Smooth muscle cell (in vitro differentiated cells): ENCODE measurements at regions not wholly inside any gene's neighbourhood (a gene's known extent, or its start where the extent isn't known, plus 50 kb on each side); places are given as distances from the start of the nearest gene placed in this dataset.
"Not testable (repeated sequence)": the region's sequence is repeated elsewhere in the genome, so short reads cannot be mapped to it uniquely, and the experiment has no call there.

Experiments
- DNase-seq: peaks from one replicate; lab custom pipeline; 2025; ENCODE audit not compliant: unreplicated experiment; lab: John Stamatoyannopoulos, UW
- H2AFZ ChIP-seq: fragments of 200-600 bp; sonication (generic); 2 replicates; pipeline ENCODE4 v1.6.0; 2016; ENCODE audit warnings: antibody characterized with exemption, low read depth, mild to moderate bottlenecking
- H3F3A ChIP-seq: fragments of 200-600 bp; sonication (generic); 2 replicates; pipeline ENCODE4 v1.6.0; 2017; ENCODE audit warnings: antibody characterized with exemption, low read depth
- H3K27ac ChIP-seq: fragments of 200-600 bp; sonication (generic); 2 replicates; pipeline ENCODE4 v1.5.1; 2016; ENCODE audit warnings: low read depth, mild to moderate bottlenecking
- H3K27me3 ChIP-seq: fragments of 200-600 bp; sonication (generic); 2 replicates; pipeline ENCODE4 v1.6.1; 2016; ENCODE audit warnings: low read depth, mild to moderate bottlenecking
- H3K36me3 ChIP-seq: fragments of 200-600 bp; sonication (generic); 2 replicates; pipeline ENCODE4 v1.5.1; 2016; ENCODE audit warnings: low read depth
- H3K4me1 ChIP-seq: fragments of 200-600 bp; sonication (generic); 2 replicates; pipeline ENCODE4 v1.5.1; 2016; ENCODE audit warnings: low read depth
- H3K4me2 ChIP-seq: fragments of 200-600 bp; sonication (generic); 2 replicates; pipeline ENCODE4 v1.6.0; 2016; ENCODE audit warnings: mild to moderate bottlenecking
- H3K4me3 ChIP-seq: fragments of 200-600 bp; sonication (generic); 2 replicates; pipeline ENCODE4 v1.5.1; 2016; ENCODE audit warnings: mild to moderate bottlenecking
- H3K79me2 ChIP-seq: fragments of 200-600 bp; sonication (generic); 2 replicates; pipeline ENCODE4 v1.6.0; 2016; ENCODE audit warnings: low read depth, mild to moderate bottlenecking
- H3K9ac ChIP-seq: fragments of 200-600 bp; sonication (generic); 2 replicates; pipeline ENCODE4 v1.6.0; 2016; ENCODE audit warnings: low read depth
- H3K9me3 ChIP-seq: fragments of 200-600 bp; sonication (generic); replicated peaks from 2 replicates; pipeline ENCODE4 v1.5.1; 2016; ENCODE audit warnings: low read depth
- H4K20me1 ChIP-seq: fragments of 200-600 bp; sonication (generic); 2 replicates; pipeline ENCODE4 v1.6.0; 2016; ENCODE audit warnings: low read depth
- WGBS: methylation state at CpG from one replicate; pipeline ENCODE4 v1.1.7; 2016; ENCODE audit warnings: low lambda C conversion rate; 5-methylcytosine and 5-hydroxymethylcytosine counted together
- TF ChIP-seq, protein P1 (sequence below): fragments of 200-600 bp; sonication (generic); IDR thresholded peaks from 2 replicates; pipeline ENCODE4 v1.5.1; 2017; ENCODE audit warnings: borderline replicate concordance, mild to moderate bottlenecking, antibody characterized with exemption; ENCODE audit not compliant: insufficient read depth, poor library complexity, severe bottlenecking

DNA sequence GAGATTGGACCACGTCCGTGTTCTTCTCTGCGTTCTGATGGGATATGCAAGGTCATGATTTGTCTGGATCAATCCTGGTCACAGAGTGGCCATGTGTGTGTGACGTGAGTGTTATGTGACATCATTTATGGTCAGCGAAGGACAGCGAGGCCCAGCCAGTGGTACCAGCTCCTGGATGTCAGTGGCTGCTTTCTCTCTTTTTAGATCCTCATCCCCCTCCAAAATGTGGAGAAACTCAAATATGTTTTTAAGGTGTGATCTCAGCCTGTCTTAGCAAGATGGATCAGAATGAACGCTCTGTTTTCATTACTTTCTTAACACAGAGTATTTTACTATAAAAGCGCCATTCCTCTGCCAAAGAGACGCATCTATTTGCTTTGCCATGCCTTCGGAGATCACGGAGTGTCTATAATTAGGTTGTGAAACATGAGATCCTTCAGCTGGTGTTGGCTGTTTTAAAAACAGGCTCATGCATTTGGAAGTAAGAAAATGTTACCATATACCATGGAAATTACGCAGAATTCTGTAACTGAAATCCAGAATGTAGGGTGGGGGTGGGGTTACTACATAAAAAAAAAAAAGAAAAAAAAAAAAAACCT, 245.5 kb upstream of the TCERG1L start:
- Histone ChIP-seq H3K9ac (no peak overlapping the region), H3K36me3 (no peaks in the 10 kb centered on the region), H3K27ac (no peak overlapping the region), H3K4me3 (no peak overlapping the region), H3K4me2 (no peak overlapping the region), H3K27me3 (peaks cover 30% of the 10 kb centered on the region), H3F3A (no peaks in the 10 kb centered on the region), H3K4me1 (no peaks in the 10 kb centered on the region), H3K9me3 (no peaks in the 10 kb centered on the region), H3K79me2 (no peaks in the 10 kb centered on the region), H2AFZ (no peak overlapping the region), H4K20me1 (no peaks in the 10 kb centered on the region)
- no peak for DNase-seq
- 91% methylated on average over 12 of the region's 12 CpGs for WGBS
- TF ChIP-seq, protein P1, sequence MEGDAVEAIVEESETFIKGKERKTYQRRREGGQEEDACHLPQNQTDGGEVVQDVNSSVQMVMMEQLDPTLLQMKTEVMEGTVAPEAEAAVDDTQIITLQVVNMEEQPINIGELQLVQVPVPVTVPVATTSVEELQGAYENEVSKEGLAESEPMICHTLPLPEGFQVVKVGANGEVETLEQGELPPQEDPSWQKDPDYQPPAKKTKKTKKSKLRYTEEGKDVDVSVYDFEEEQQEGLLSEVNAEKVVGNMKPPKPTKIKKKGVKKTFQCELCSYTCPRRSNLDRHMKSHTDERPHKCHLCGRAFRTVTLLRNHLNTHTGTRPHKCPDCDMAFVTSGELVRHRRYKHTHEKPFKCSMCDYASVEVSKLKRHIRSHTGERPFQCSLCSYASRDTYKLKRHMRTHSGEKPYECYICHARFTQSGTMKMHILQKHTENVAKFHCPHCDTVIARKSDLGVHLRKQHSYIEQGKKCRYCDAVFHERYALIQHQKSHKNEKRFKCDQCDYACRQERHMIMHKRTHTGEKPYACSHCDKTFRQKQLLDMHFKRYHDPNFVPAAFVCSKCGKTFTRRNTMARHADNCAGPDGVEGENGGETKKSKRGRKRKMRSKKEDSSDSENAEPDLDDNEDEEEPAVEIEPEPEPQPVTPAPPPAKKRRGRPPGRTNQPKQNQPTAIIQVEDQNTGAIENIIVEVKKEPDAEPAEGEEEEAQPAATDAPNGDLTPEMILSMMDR: no peak

DNA sequence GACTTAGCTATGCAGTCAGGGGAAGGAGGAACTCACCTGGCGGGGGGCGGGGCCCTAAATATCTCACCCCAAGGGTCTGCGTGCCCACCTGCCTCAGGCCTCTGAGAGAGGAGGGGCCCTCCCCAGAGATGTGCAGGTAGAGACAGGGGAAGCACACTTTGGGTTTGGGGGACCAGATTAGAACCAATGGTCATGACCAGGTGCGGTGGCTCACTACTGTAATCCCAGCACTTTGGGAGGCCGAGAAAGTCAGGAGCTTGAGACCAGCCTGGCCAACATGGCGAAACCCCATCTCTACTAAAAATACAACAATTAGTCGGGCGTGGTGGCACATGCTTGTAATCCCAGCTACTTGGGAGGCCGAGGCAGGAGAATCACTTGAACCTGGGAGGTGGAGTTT, 246.4 kb upstream of the TCERG1L start:
- not testable (repeated sequence) for H3K4me1 ChIP-seq, H3K79me2 ChIP-seq, H3F3A ChIP-seq, H3K9me3 ChIP-seq, H3K9ac ChIP-seq, H3K4me2 ChIP-seq, H2AFZ ChIP-seq, H3K36me3 ChIP-seq, H3K27ac ChIP-seq, DNase-seq, H3K4me3 ChIP-seq, H4K20me1 ChIP-seq
- H3K27me3 ChIP-seq: peaks cover 27% of the 10 kb centered on the region
- WGBS: 82% methylated on average over 9 of the region's 9 CpGs

DNA sequence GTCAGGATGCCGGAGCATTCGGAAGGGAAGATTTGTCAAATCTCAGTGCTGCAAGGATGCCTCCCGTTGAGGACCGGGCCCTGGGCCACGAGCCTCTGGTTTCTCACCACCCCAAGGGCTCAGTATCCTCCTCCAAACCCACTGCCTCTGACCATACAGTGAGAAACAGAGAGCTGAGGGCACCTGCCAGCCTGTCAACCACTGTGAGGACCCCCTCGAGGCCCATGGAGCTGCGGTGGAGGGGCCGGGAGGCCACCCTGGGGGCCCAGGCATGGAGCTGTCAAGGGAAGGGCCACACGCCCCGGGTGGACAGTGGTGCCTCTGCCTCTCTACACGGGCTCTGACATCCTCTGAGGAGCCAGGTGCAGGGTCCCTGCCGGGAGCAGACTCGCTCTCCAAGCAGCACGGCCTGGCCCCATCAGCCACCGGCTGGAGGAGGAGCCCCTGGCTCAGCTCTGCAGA, 248.0 kb upstream of the TCERG1L start:
- Histone ChIP-seq H3K36me3 (no peaks in the 10 kb centered on the region), H3K4me1 (no peaks in the 10 kb centered on the region), H3K27ac (no peak overlapping the region), H3F3A (no peaks in the 10 kb centered on the region), H3K9me3 (no peaks in the 10 kb centered on the region), H3K27me3 (peaks cover 15% of the 10 kb centered on the region), H3K4me2 (no peak overlapping the region), H3K9ac (no peak overlapping the region), H4K20me1 (no peaks in the 10 kb centered on the region), H2AFZ (no peak overlapping the region), H3K4me3 (no peak overlapping the region), H3K79me2 (no peaks in the 10 kb centered on the region)
- 85% methylated on average over 15 of the region's 15 CpGs for WGBS
- no peak for DNase-seq
- TF ChIP-seq, protein P1: no peak

DNA sequence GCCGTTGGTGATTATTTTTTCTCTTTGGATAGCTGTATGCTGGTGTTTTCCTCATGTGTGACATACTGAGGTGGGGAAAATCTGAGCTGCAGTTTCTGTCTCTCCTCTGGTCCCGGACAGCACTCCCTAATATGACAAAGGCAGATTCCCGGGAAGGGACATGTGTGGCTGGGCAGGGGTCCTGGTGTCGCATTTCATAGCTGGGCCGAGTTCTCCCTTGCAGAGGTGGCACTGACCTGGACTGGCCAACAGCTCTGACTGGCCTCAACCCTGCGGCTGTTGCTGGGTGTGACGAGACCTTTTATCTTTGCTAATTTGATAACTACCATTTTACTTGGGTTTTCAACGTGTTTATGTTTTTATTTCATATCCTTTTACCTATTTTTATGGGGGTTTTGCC, 248.6 kb upstream of the TCERG1L start:
- Histone ChIP-seq H3K4me2 (no peak overlapping the region), H3K9me3 (no peaks in the 10 kb centered on the region), H3K27me3 (peaks cover 9% of the 10 kb centered on the region), H3F3A (no peaks in the 10 kb centered on the region), H4K20me1 (no peaks in the 10 kb centered on the region), H3K79me2 (no peaks in the 10 kb centered on the region), H3K9ac (no peak overlapping the region), H3K27ac (no peak overlapping the region), H3K4me3 (no peak overlapping the region), H3K36me3 (no peaks in the 10 kb centered on the region), H2AFZ (no peak overlapping the region), H3K4me1 (no peaks in the 10 kb centered on the region)
- 80% methylated on average over 8 of the region's 8 CpGs for WGBS
- TF ChIP-seq, protein P1: no peak
- DNase-seq: no peak
